AG09319 (cell line): ENCODE measurements at regions not wholly inside any gene's neighbourhood (a gene's known extent, or its start where the extent isn't known, plus 50 kb on each side); places are given as distances from the start of the nearest gene placed in this dataset.

Source experiments
- DNase-seq: peaks from one replicate; pipeline ENCODE4 v3.0.0-alpha.2; 2010; ENCODE audit warnings: low read depth; ENCODE audit errors: extremely low read depth
- CTCF ChIP-seq: IDR thresholded peaks from 2 replicates; pipeline ENCODE4 v1.5.1; 2011; ENCODE audit warnings: low read depth, mild to moderate bottlenecking, inconsistent platforms, low read length, moderate library complexity

DNA sequence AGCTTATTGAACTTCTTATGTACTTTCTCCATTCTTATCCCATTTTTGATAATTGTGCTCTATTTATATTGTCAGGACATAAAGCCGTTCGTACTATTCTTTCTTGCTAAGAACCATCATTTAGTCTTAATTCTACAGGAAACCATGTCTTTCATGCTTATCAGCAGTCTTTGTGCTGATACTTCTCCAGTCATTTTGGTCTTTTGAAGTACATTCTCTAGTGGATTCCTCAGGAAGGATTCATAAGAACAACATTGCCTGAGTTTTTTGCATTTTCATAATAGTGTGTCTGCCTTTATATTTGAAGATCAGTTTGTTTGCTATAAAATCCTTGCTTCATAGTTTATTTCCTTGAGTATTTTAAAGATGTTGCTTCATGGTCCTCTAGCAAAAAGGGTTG, 126.6 kb upstream of the NEO1 start:
- DNase-seq: no peak
- no peak for TF ChIP-seq CTCF

DNA sequence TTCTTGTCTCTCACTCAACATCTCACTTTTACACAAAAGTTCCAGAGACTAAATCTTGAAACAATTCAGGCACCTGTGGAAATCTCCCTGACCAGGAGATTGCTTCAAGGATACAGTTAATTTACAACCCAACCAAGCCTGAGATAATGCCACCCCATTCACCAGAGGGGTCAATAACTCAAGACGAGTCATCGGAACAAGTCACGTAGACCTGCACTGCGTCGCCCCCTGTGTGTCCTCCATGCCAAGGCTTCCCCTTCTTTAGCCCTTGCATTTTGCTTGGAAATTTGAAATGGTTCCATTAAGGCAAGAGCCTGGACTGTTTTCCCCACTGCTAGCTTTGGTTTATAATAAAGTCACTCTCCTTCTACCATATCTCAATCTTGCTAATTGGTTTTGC, 129.0 kb upstream of the NEO1 start:
- no peak for DNase-seq
- TF ChIP-seq CTCF: no peak

DNA sequence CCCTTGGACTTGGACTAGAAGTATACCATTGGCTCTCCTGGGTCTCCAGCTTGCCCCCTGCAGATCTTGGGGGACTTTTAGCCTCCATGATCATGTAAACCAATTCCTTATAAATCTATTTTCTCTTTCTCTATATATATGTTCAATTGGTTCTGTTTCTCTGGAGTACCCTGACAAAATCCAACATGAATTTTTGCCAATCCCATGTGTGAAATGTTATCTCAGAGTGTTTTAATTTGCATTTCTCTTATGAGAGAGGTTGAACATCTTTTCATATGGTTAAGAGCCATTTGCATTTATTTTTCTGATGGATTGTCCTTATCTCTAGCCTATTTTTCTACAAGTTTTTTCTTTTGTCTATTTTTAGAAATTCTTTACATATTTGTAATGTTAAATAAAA, 131.7 kb upstream of the NEO1 start:
- no peak for TF ChIP-seq CTCF
- DNase-seq: no peak

DNA sequence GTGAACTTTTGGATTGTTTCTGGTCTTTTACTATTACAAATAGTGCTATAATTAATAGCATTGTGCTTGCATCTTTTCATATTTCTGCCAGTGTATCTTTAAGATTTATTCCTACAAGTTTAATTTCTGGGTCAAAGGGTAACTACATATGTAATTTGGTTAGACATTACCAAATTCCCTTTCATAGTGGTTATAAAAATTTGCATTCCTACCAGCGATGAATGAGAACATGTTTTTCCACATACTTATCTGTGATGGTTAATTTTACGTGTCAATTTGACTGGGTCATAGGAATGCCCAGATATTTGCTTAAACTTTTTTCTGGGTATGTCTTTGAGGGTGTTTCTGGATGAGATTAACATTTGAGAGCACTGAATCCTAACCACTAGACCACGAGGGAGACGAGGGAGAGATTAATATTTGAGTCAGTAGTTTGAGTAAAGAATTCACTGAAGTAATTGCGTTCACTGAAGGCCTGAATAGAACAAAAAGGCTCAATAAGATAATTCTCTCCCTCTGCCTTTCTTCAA, 132.3 kb upstream of the NEO1 start:
- DNase-seq: no peak
- no peak for TF ChIP-seq CTCF

DNA sequence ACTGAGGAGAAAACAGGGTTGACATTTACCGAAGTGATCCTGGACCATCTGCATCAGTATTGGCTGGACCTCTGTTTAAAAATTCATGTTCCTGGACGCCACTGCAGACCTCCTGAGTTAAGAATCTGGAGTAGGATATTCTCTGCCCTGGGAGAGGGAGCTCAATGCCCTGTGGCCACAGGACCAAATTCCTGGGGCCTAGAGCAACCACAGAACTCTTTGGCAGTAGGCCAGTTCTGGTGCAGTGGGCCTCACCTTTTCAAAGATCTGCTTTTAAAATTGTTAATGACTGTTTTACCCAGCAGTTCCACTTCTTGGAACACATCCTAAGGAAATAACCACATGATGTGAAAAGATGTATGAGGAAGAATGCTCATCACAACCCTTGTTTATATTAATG, 133.3 kb upstream of the ADPGK start:
- no peak for DNase-seq
- no peak for TF ChIP-seq CTCF

DNA sequence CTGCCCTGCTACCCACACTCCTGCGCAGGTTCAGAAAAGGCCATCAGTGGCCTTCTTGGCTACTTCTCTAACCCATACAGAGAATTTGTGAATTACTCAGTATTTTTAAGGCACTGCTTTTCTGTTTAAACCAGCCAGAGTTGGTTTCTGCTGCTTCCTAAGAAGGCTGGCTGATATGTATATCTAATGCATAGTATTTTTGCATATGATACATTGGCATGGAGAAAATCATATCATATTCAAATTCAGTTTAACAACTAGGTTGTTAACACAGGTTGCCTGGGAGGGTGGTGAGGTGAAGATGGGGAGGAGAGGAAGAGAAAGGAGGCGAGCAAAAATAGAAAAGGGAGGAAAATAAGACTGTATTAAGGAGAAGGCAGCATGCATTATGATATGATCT, 132.8 kb upstream of the ADPGK start:
- DNase-seq: no peak
- no peak for TF ChIP-seq CTCF

- DNase-seq: no peak
- TF ChIP-seq CTCF: no peak
Measured at GRCh38 chr15:72915843-72916242, 132.3 kb upstream of the ADPGK start.
